Ovary (tissue), 7 donors: ENCODE measurements at regions not wholly inside any gene's neighbourhood (a gene's known extent, or its start where the extent isn't known, plus 50 kb on each side); places are given as distances from the start of the nearest gene placed in this dataset.
"Not testable (repeated sequence)": the region's sequence is repeated elsewhere in the genome, so short reads cannot be mapped to it uniquely, and the experiment has no call there.

Experiments used
- DNase-seq, 5 donors: peaks; one replicate each; pipeline ENCODE4 v3.0.0-alpha.2; 2019 to 2020
- H3K27ac ChIP-seq, 2 donors: fragments of 200-600 bp; one replicate each; pipeline versions ENCODE4 v1.5.1 to v1.8.0; 2019 to 2022
- H3K27me3 ChIP-seq: fragments of 200-600 bp; one replicate; pipeline ENCODE4 v1.8.0; 2022
- H3K36me3 ChIP-seq: fragments of 200-600 bp; sonication (generic); one replicate; pipeline ENCODE4 v1.5.1; 2019
- H3K4me1 ChIP-seq: one replicate; pipeline ENCODE4 v1.8.1; 2013; ENCODE audit warnings: mild to moderate bottlenecking, moderate library complexity; ENCODE audit not compliant: insufficient read depth
- H3K4me3 ChIP-seq: fragments of 200-600 bp; sonication (generic); one replicate; pipeline ENCODE4 v1.5.1; 2017
- H3K9me3 ChIP-seq, 2 donors: fragments of 200-600 bp in 1 of 2; sonication (generic) in 1 of 2; one replicate each; pipeline versions ENCODE4 v1.5.1 to v1.8.1; 2013 to 2019; ENCODE audit warnings: mild to moderate bottlenecking in 1 of 2, moderate library complexity in 1 of 2
- CTCF ChIP-seq, 3 donors: fragments of 450-650 bp in 2 of 3; fragments of 200-600 bp in 1 of 3; IDR thresholded peaks; one replicate each; pipeline versions ENCODE4 v1.5.1 to v1.8.0; 2016 to 2022; ENCODE audit warnings: antibody characterized with exemption in 3 of 3, mild to moderate bottlenecking in 1 of 3
- EP300 ChIP-seq: sonication (generic); formaldehyde crosslinking; IDR thresholded peaks from one replicate; pipeline ENCODE4 v1.6.1; 2017; ENCODE audit warnings: antibody characterized with exemption
- POLR2A ChIP-seq: fragments of 450-650 bp; IDR thresholded peaks from one replicate; pipeline ENCODE4 v1.6.1; 2017; ENCODE audit warnings: antibody characterized with exemption, mild to moderate bottlenecking, moderate library complexity
- WGBS, 3 donors: extraction: QIAGEN DNeasy Blood & Tissue Kit in 1 of 3; methylation state at CpG; one replicate each; pipeline versions ENCODE4 v1.1.5 to v1.1.7; 2013 to 2017; 5-methylcytosine and 5-hydroxymethylcytosine counted together
- intact Hi-C, 4 donors: fragments of 100-400 bp; cut with DNase I; formaldehyde crosslinking; loops; one replicate each; pipeline versions ENCODE4 v1.11.0 to v1.15.1; 2022 to 2023
- donor health status: DM: no; HTN: no; CAD: no; lungs with moderate emphysema.
- donor health status: DM: no; HTN: no; CAD: no.
- donor health status: Bipolar disorder and iron deficiency.
- donor health status: DM: no; HTN: no; CAD: no.
- donor health status: DM: yes; HTN: yes; CAD: no.

GRCh38 chr2:584863-585823 lies 92.1 kb downstream of the TMEM18 start:
- TF ChIP-seq EP300 (no peak), CTCF (IDR thresholded peaks at IDR 0.05) (no peak), POLR2A (no peak)
- intact Hi-C loops, result no loop called here
- no peak for DNase-seq
- no peak overlapping the region for H3K4me3 ChIP-seq
- H3K27ac ChIP-seq, result no peak overlapping the region
- no peaks in the 10 kb centered on the region for H3K27me3 ChIP-seq
- no peaks in the 10 kb centered on the region for H3K36me3 ChIP-seq
- WGBS, 3 donors, result 63 to 73% (median 70%) methylated on average over 21 of the region's 21 CpGs
- no peaks in the 10 kb centered on the region for H3K4me1 ChIP-seq
- no peaks in the 10 kb centered on the region for H3K9me3 ChIP-seq

- intact Hi-C loops, result no loop called here
Observed at GRCh38 chr2:583666-584065, 93.5 kb downstream of the TMEM18 start.

GRCh38 chr2:582792-583528 lies 94.2 kb downstream of the TMEM18 start:
- H3K4me3 ChIP-seq, result no peak overlapping the region
- WGBS, 3 donors, result 93 to 94% (median 93%) methylated on average over 54 of the region's 54 CpGs
- no peaks in the 10 kb centered on the region for H3K36me3 ChIP-seq
- no peaks in the 10 kb centered on the region for H3K9me3 ChIP-seq
- no peaks in the 10 kb centered on the region for H3K27me3 ChIP-seq
- TF ChIP-seq POLR2A, result no peak
- no peak for TF ChIP-seq EP300
- H3K4me1 ChIP-seq, result no peaks in the 10 kb centered on the region
- DNase-seq, result no peak
- intact Hi-C loops, result no loop called here
- H3K27ac ChIP-seq, result no peak overlapping the region

More at GRCh38 chr2:583666-584065, 93.5 kb downstream of the TMEM18 start:
- WGBS, 3 donors, result 79 to 87% (median 80%) methylated on average over 13 of the region's 13 CpGs
- TF ChIP-seq EP300 (no peak), CTCF (IDR thresholded peaks at IDR 0.05) (no peak), POLR2A (no peak)
- Histone ChIP-seq H3K4me1 (no peaks in the 10 kb centered on the region), H3K27ac (no peak overlapping the region), H3K9me3 (no peaks in the 10 kb centered on the region), H3K27me3 (no peaks in the 10 kb centered on the region), H3K4me3 (no peak overlapping the region), H3K36me3 (no peaks in the 10 kb centered on the region)
- DNase-seq, result no peak

- H3K27ac ChIP-seq, intact Hi-C loops, H3K4me3 ChIP-seq, H3K4me1 ChIP-seq, H3K9me3 ChIP-seq, DNase-seq, H3K36me3 ChIP-seq, H3K27me3 ChIP-seq: not testable (repeated sequence)
- 87 to 90% (median 88%) methylated on average over 23 of the region's 23 CpGs for WGBS, 3 donors
Observed at GRCh38 chr2:582289-582688, 94.9 kb downstream of the TMEM18 start.

GRCh38 chr2:579961-580360 lies 97.2 kb downstream of the TMEM18 start:
- Histone ChIP-seq H3K4me3 (no peak overlapping the region), H3K4me1 (no peaks in the 10 kb centered on the region), H3K27ac (no peak overlapping the region), H3K9me3 (peaks cover 0 to 4% of the 10 kb centered on the region in 2 donors), H3K36me3 (no peaks in the 10 kb centered on the region), H3K27me3 (no peaks in the 10 kb centered on the region)
- 39 to 62% (median 40%) methylated on average over 8 of the region's 8 CpGs for WGBS, 3 donors
- intact Hi-C loops, result no loop called here
- TF ChIP-seq POLR2A, result no peak
- no peak for DNase-seq
